PC-3 (cell line): ENCODE measurements at regions not wholly inside any gene's neighbourhood (a gene's known extent, or its start where the extent isn't known, plus 50 kb on each side); places are given as distances from the start of the nearest gene placed in this dataset.

Source experiments
- ATAC-seq: fragments of 200-7000 bp; cut with Tn5 transposase; 2 replicates; pipeline ENCODE4 v1.9.1; 2020; ENCODE audit warnings: mild to moderate bottlenecking, moderate library complexity
- BruUV-seq: library from RNA; stranded (reverse); fragments of 400-500 nt; replicated peaks from 2 replicates; lab custom pipeline; 2021; lab: Mats Ljungman, UMichigan
- CTCF ChIA-PET: fragments of 300-600 bp; sonication (Branson Sonifier 250); formaldehyde crosslinking; loops from one replicate; lab custom pipeline; 2022; ENCODE audit warnings: antibody characterized with exemption; lab: Charles Lee
- POLR2A ChIA-PET: fragments of 300-600 bp; sonication (Branson Sonifier 250); formaldehyde crosslinking; loops from one replicate; lab custom pipeline; 2022; ENCODE audit warnings: antibody characterized with exemption; ENCODE audit not compliant: unreplicated experiment; lab: Charles Lee
- DNase-seq: peaks from one replicate; pipeline ENCODE4 v3.0.0-alpha.2; 2015
- H2AFZ ChIP-seq: fragments of 300-600 bp; sonication (generic); 2 replicates; pipeline ENCODE4 v1.6.0; 2016; ENCODE audit warnings: antibody characterized with exemption, low read length
- H3F3A ChIP-seq: fragments of 300-600 bp; sonication (generic); one replicate; pipeline ENCODE4 v1.6.0; 2017; ENCODE audit warnings: antibody characterized with exemption, low read length, control low read depth, mild to moderate bottlenecking; ENCODE audit not compliant: unreplicated experiment
- H3K27ac ChIP-seq: fragments of 300-600 bp; sonication (generic); 2 replicates; pipeline ENCODE4 v1.5.1; 2016; ENCODE audit warnings: mild to moderate bottlenecking, low read length
- H3K27me3 ChIP-seq: fragments of 300-600 bp; sonication (generic); 2 replicates; pipeline ENCODE4 v1.6.1; 2016; ENCODE audit warnings: low read length, mixed read lengths
- H3K36me3 ChIP-seq: fragments of 300-600 bp; sonication (generic); 2 replicates; pipeline ENCODE4 v1.6.1; 2016; ENCODE audit warnings: low read depth, mixed run types, low read length, mixed read lengths
- H3K4me1 ChIP-seq: fragments of 300-600 bp; sonication (generic); 2 replicates; pipeline ENCODE4 v1.5.1; 2016; ENCODE audit warnings: low read length; ENCODE audit not compliant: insufficient read depth
- H3K4me2 ChIP-seq: fragments of 300-600 bp; sonication (generic); 2 replicates; pipeline ENCODE4 v1.6.0; 2016; ENCODE audit warnings: low read length
- H3K4me3 ChIP-seq: fragments of 300-600 bp; sonication (generic); 2 replicates; pipeline ENCODE4 v1.5.1; 2016; ENCODE audit warnings: mild to moderate bottlenecking, low read length, mixed read lengths
- H3K79me2 ChIP-seq: fragments of 300-600 bp; sonication (generic); 2 replicates; pipeline ENCODE4 v1.6.1; 2017; ENCODE audit warnings: low read length, mixed read lengths
- H3K9ac ChIP-seq: fragments of 300-600 bp; sonication (generic); 2 replicates; pipeline ENCODE4 v1.6.0; 2016; ENCODE audit warnings: mild to moderate bottlenecking, low read length
- H3K9me2 ChIP-seq: fragments of 300-600 bp; sonication (generic); replicated peaks from 2 replicates; pipeline ENCODE4 v1.6.1; 2016; ENCODE audit warnings: mixed run types, low read length, mixed read lengths
- H3K9me3 ChIP-seq: fragments of 300-600 bp; sonication (generic); 2 replicates; pipeline ENCODE4 v1.6.1; 2016; ENCODE audit warnings: low read length, mixed read lengths
- H4K20me1 ChIP-seq: fragments of 300-600 bp; sonication (generic); 2 replicates; pipeline ENCODE4 v1.6.1; 2016; ENCODE audit warnings: low read length, mixed read lengths
- EZH2 ChIP-seq: fragments of 300-600 bp; sonication (generic); IDR thresholded peaks from one replicate; pipeline ENCODE4 v1.6.1; 2017; ENCODE audit warnings: antibody characterized with exemption, mild to moderate bottlenecking, low read length; ENCODE audit not compliant: unreplicated experiment
- EZH2phosphoT487 ChIP-seq: fragments of 300-600 bp; sonication (generic); IDR thresholded peaks from 2 replicates; pipeline ENCODE4 v1.6.1; 2018; ENCODE audit warnings: mild to moderate bottlenecking, antibody characterized with exemption, low read length, borderline replicate concordance
- intact Hi-C: fragments of 100-400 bp; cut with micrococcal nuclease; formaldehyde crosslinking; loops from 2 replicates; pipeline ENCODE4 v1.9.0; 2023
- TF ChIP-seq, protein P1 (sequence below): fragments of 300-600 bp; sonication (generic); conservative IDR thresholded peaks from 2 replicates; pipeline ENCODE4 v1.5.1; 2017; ENCODE audit warnings: antibody characterized with exemption, low read depth, mild to moderate bottlenecking, low read length

DNA sequence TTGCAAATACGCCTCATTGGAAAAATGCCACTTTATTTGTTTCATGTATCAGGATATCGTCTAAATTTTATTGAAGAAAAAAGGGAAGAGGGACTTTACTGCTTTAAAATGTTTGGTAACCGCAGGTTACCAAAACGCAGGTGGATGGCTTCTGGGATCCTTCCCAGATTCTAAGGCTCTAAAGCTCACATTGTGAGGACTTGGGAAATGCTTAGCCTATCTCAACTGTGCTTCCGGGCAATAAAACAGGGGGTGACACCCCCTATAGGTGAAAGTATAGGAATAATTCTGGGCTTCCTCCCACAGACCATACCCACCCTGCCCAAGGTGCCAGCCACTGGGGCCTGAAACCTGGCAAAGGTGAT lies 73.2 kb upstream of the IPO5 start:
- POLR2A ChIA-PET = interaction anchor here (0.5 to 0.9 kb wide), 3 partner anchors 67 to 823 kb away, joined by 3 to 7 read pairs (median 5); no protein-coding TSS in a partner anchor
- ATAC-seq = peak; percentile 40
- DNase-seq = peak; percentile 62
- Histone ChIP-seq H3K27me3 (no peaks in the 10 kb centered on the region), H3K79me2 (no peaks in the 10 kb centered on the region), H3K4me1 (peaks cover 34% of the 10 kb centered on the region), H4K20me1 (no peaks in the 10 kb centered on the region), H3F3A (peaks cover 4% of the 10 kb centered on the region), H2AFZ (peak overlapping the region; percentile 45; the same call in 1 of the 2 replicates), H3K27ac (peak overlapping the region; percentile 90), H3K4me2 (peak overlapping the region; percentile 74), H3K9me3 (no peaks in the 10 kb centered on the region), H3K36me3 (no peaks in the 10 kb centered on the region), H3K9ac (peak overlapping the region; percentile 48; the same call in 1 of the 2 replicates), H3K4me3 (peak overlapping the region; percentile 38; the same call in 1 of the 2 replicates), H3K9me2 (no peaks in the 10 kb centered on the region)
- intact Hi-C loops = loop anchor here (1.0 kb wide), 1 partner anchor 98 kb away; no protein-coding TSS in a partner anchor
- CTCF ChIA-PET = interaction anchor here (0.5 to 0.7 kb wide), 2 partner anchors 10 to 24 kb away, joined by 3 to 7 read pairs; no protein-coding TSS in a partner anchor
- no TSS peak for BruUV-seq
- no peak for TF ChIP-seq EZH2phosphoT487
- TF ChIP-seq, protein P1, sequence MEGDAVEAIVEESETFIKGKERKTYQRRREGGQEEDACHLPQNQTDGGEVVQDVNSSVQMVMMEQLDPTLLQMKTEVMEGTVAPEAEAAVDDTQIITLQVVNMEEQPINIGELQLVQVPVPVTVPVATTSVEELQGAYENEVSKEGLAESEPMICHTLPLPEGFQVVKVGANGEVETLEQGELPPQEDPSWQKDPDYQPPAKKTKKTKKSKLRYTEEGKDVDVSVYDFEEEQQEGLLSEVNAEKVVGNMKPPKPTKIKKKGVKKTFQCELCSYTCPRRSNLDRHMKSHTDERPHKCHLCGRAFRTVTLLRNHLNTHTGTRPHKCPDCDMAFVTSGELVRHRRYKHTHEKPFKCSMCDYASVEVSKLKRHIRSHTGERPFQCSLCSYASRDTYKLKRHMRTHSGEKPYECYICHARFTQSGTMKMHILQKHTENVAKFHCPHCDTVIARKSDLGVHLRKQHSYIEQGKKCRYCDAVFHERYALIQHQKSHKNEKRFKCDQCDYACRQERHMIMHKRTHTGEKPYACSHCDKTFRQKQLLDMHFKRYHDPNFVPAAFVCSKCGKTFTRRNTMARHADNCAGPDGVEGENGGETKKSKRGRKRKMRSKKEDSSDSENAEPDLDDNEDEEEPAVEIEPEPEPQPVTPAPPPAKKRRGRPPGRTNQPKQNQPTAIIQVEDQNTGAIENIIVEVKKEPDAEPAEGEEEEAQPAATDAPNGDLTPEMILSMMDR = 0 out of 2 replicates have a peak, but pooled peaks have one; percentile 11

DNA sequence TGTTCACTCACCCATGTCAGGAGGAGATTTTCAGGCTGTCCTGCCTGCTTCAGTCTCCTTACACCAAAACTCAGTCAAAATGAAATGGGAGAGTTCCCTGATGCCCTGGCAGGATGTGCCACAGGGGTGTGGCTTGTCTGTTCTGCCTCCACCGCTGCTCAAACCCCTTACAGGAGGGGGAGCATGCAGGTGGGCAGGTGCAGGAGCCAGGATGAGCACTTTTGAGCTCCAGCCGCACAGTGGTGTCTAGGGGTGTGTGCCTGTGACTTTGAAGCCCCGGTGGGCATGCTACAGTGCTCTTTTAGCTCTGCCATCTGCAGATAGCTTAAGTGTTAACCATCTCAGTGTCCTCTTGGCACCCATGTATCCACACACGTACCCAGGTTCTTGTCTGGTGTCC lies 71.9 kb upstream of the IPO5 start:
- no peak overlapping the region for H3K4me3 ChIP-seq
- no peak overlapping the region for H3K4me2 ChIP-seq
- TF ChIP-seq, protein P1 = no peak
- TF ChIP-seq EZH2phosphoT487 (no peak), EZH2 (no peak)
- CTCF ChIA-PET = no interaction called here
- H3K9me3 ChIP-seq = no peaks in the 10 kb centered on the region
- peak overlapping the region; percentile 90 for H3K27ac ChIP-seq
- H3K27me3 ChIP-seq = no peaks in the 10 kb centered on the region
- H2AFZ ChIP-seq = no peak overlapping the region
- ATAC-seq (no peak), DNase-seq (no peak)
- H3K9me2 ChIP-seq = no peaks in the 10 kb centered on the region
- H3F3A ChIP-seq = peaks cover 4% of the 10 kb centered on the region
- peaks cover 34% of the 10 kb centered on the region for H3K4me1 ChIP-seq
- BruUV-seq = no TSS peak
- intact Hi-C loops = no loop called here
- POLR2A ChIA-PET = no interaction called here
- no peaks in the 10 kb centered on the region for H3K79me2 ChIP-seq
- H3K9ac ChIP-seq = no peak overlapping the region
- H4K20me1 ChIP-seq = no peaks in the 10 kb centered on the region
- H3K36me3 ChIP-seq = no peaks in the 10 kb centered on the region

DNA sequence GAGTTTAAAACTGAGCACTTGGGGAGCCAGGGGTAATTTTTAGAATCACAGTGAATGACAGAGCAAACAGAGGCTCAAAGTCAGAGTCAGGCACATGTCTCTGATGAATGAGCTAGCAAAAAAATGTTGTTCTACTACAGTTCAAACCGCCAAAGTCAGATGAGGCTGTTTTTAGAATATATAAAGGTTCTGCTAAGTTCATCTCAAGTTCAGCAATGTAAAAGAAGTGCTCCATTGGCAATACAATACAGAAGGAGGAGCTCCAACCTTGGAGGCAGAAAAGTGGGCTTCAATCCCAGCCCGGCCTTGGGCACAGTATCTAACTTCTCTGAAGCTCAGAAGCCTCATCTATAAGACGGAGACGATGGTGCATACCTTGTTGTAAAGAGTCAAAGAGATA lies 70.1 kb upstream of the IPO5 start:
- no TSS peak for BruUV-seq
- no peaks in the 10 kb centered on the region for H3K36me3 ChIP-seq
- no peak overlapping the region for H3K4me2 ChIP-seq

More for the DNA sequence above, 70.1 kb upstream of the IPO5 start:
- Histone ChIP-seq H3K79me2 (no peaks in the 10 kb centered on the region), H3K4me3 (no peak overlapping the region), H3F3A (peaks cover 4% of the 10 kb centered on the region), H3K9me2 (no peaks in the 10 kb centered on the region), H2AFZ (no peak overlapping the region), H3K4me1 (peaks cover 31% of the 10 kb centered on the region), H3K9me3 (no peaks in the 10 kb centered on the region), H3K27ac (no peak overlapping the region), H4K20me1 (no peaks in the 10 kb centered on the region), H3K9ac (no peak overlapping the region), H3K27me3 (no peaks in the 10 kb centered on the region)
- intact Hi-C loops = no loop called here
- ATAC-seq (no peak), DNase-seq (no peak)
- CTCF ChIA-PET = no interaction called here
- POLR2A ChIA-PET = no interaction called here
- TF ChIP-seq EZH2phosphoT487 (no peak), EZH2 (no peak)
- TF ChIP-seq, protein P1 = no peak
